Tibial nerve (tissue), 4 donors: ENCODE measurements at regions not wholly inside any gene's neighbourhood (a gene's known extent, or its start where the extent isn't known, plus 50 kb on each side); places are given as distances from the start of the nearest gene placed in this dataset.
"Not testable (repeated sequence)": the region's sequence is repeated elsewhere in the genome, so short reads cannot be mapped to it uniquely, and the experiment has no call there.

Experiments used
- DNase-seq, 2 donors: peaks; one replicate each; pipeline ENCODE4 v3.0.0-alpha.2; 2019; ENCODE audit warnings: low spot score in 2 of 2
- H3K27ac ChIP-seq, 4 donors: fragments of 200-600 bp; sonication (generic) in 3 of 4; one replicate each; pipeline ENCODE4 v1.5.1; 2017 to 2019; ENCODE audit warnings: mild to moderate bottlenecking in 1 of 4
- H3K27me3 ChIP-seq, 2 donors: fragments of 200-600 bp; sonication (generic) in 1 of 2; one replicate each; pipeline versions ENCODE4 v1.5.1 to v1.6.0; 2017 to 2019
- H3K36me3 ChIP-seq, 3 donors: fragments of 200-600 bp; sonication (generic); one replicate each; pipeline ENCODE4 v1.5.1; 2018 to 2019
- H3K4me1 ChIP-seq, 4 donors: fragments of 200-600 bp; sonication (generic) in 3 of 4; one replicate each; pipeline ENCODE4 v1.5.1; 2017 to 2019
- H3K4me3 ChIP-seq, 4 donors: fragments of 200-600 bp; sonication (generic) in 3 of 4; one replicate each; pipeline ENCODE4 v1.5.1; 2017 to 2019; ENCODE audit warnings: mild to moderate bottlenecking in 1 of 4, moderate library complexity in 1 of 4
- H3K9me3 ChIP-seq, 4 donors: fragments of 200-600 bp; sonication (generic) in 3 of 4; one replicate each; pipeline ENCODE4 v1.5.1; 2017 to 2019
- CTCF ChIP-seq, 5 experiments: fragments of 200-600 bp in 3 of 5; fragments of 450-650 bp in 2 of 5; sonication (generic) in 3 of 5; IDR thresholded peaks; one replicate each; pipeline ENCODE4 v1.5.1; 2016 to 2019; ENCODE audit warnings: antibody characterized with exemption in 5 of 5, mild to moderate bottlenecking in 3 of 5, moderate library complexity in 2 of 5
- EP300 ChIP-seq, 2 donors: sonication (generic); formaldehyde crosslinking; IDR thresholded peaks; one replicate each; pipeline ENCODE4 v1.6.1; 2017; ENCODE audit warnings: antibody characterized with exemption in 2 of 2, mild to moderate bottlenecking in 1 of 2
- POLR2A ChIP-seq, 2 donors: fragments of 450-650 bp; IDR thresholded peaks; one replicate each; pipeline ENCODE4 v1.6.1; 2017; ENCODE audit warnings: antibody characterized with exemption in 2 of 2, mild to moderate bottlenecking in 2 of 2, moderate library complexity in 2 of 2
- WGBS, 2 donors: methylation state at CpG; one replicate each; pipeline ENCODE4 v1.1.5; 2018; 5-methylcytosine and 5-hydroxymethylcytosine counted together

GRCh38 chr1:104056786-104057185 lies 307.1 kb downstream of the AMY1C start:
- H3K9me3 ChIP-seq: no peaks in the 10 kb centered on the region
- H3K27ac ChIP-seq: no peak overlapping the region
- no peak overlapping the region for H3K4me3 ChIP-seq
- H3K27me3 ChIP-seq: no peaks in the 10 kb centered on the region
- no peaks in the 10 kb centered on the region for H3K36me3 ChIP-seq
- TF ChIP-seq EP300 (IDR thresholded peaks at IDR 0.05): no peak
- no peak for TF ChIP-seq CTCF (IDR thresholded peaks at IDR 0.05)
- no peak for TF ChIP-seq POLR2A (IDR thresholded peaks at IDR 0.05)
- 75 to 90% methylated on average over 8 of the region's 8 CpGs for WGBS, 2 donors
- no peaks in the 10 kb centered on the region for H3K4me1 ChIP-seq
- no peak for DNase-seq

GRCh38 chr1:104057219-104057898 lies 307.7 kb downstream of the AMY1C start:
- WGBS, 2 donors: 73 to 77% methylated on average over 5 to 6 of the region's 6 CpGs
- not testable (repeated sequence) for H3K27me3 ChIP-seq, H3K4me1 ChIP-seq, H3K9me3 ChIP-seq, H3K36me3 ChIP-seq, H3K4me3 ChIP-seq, DNase-seq, H3K27ac ChIP-seq

GRCh38 chr1:104061637-104062036 lies 311.9 kb downstream of the AMY1C start:
- not testable (repeated sequence) for H3K27ac ChIP-seq, H3K27me3 ChIP-seq, DNase-seq, H3K36me3 ChIP-seq, H3K9me3 ChIP-seq, H3K4me1 ChIP-seq, H3K4me3 ChIP-seq
- 89 to 96% methylated on average over 3 of the region's 3 CpGs for WGBS, 2 donors

- Histone ChIP-seq H3K9me3 (no peaks in the 10 kb centered on the region), H3K4me3 (no peak overlapping the region), H3K27me3 (no peaks in the 10 kb centered on the region), H3K27ac (no peak overlapping the region), H3K36me3 (no peaks in the 10 kb centered on the region), H3K4me1 (no peaks in the 10 kb centered on the region)
- DNase-seq: no peak
- TF ChIP-seq CTCF (IDR thresholded peaks at IDR 0.05): no peak
- no peak for TF ChIP-seq POLR2A (IDR thresholded peaks at IDR 0.05)
- TF ChIP-seq EP300 (IDR thresholded peaks at IDR 0.05): no peak
Measured at GRCh38 chr1:104064399-104064798, 314.7 kb downstream of the AMY1C start.

GRCh38 chr1:104072915-104073371 lies 323.2 kb downstream of the AMY1C start:
- no peaks in the 10 kb centered on the region for H3K36me3 ChIP-seq
- H3K27me3 ChIP-seq: no peaks in the 10 kb centered on the region
- no peak for DNase-seq
- no peak overlapping the region for H3K4me3 ChIP-seq
- TF ChIP-seq CTCF (IDR thresholded peaks at IDR 0.05) (no peak), EP300 (IDR thresholded peaks at IDR 0.05) (no peak), POLR2A (IDR thresholded peaks at IDR 0.05) (no peak)
- H3K9me3 ChIP-seq: no peaks in the 10 kb centered on the region
- WGBS, 2 donors: 92 to 94% methylated on average over 23 of the region's 23 CpGs
- no peak overlapping the region for H3K27ac ChIP-seq
- H3K4me1 ChIP-seq: no peaks in the 10 kb centered on the region

GRCh38 chr1:104073463-104073902 lies 323.8 kb downstream of the AMY1C start:
- WGBS, 2 donors: 91 to 92% methylated on average over 13 to 17 of the region's 19 CpGs
- DNase-seq: no peak
- no peak for TF ChIP-seq POLR2A (IDR thresholded peaks at IDR 0.05)
- no peak for TF ChIP-seq EP300 (IDR thresholded peaks at IDR 0.05)
- no peak for TF ChIP-seq CTCF (IDR thresholded peaks at IDR 0.05)
- Histone ChIP-seq H3K27me3 (no peaks in the 10 kb centered on the region), H3K4me3 (no peak overlapping the region), H3K4me1 (no peaks in the 10 kb centered on the region), H3K27ac (no peak overlapping the region), H3K9me3 (no peaks in the 10 kb centered on the region), H3K36me3 (no peaks in the 10 kb centered on the region)
